SW 1271 (cell line): ENCODE measurements at regions not wholly inside any gene's neighbourhood (a gene's known extent, or its start where the extent isn't known, plus 50 kb on each side); places are given as distances from the start of the nearest gene placed in this dataset.
A peak's percentile ranks its signal among the peaks of the same experiment; 100 is the strongest.
"Not testable (repeated sequence)": the region's sequence is repeated elsewhere in the genome, so short reads cannot be mapped to it uniquely, and the experiment has no call there.

Source experiments
- DNase-seq, 2 experiments: peaks; one replicate each; lab custom pipeline; 2025; lab: John Stamatoyannopoulos, UW

- no peak for DNase-seq
Measured at GRCh38 chr2:238502088-238502810, 75.5 kb downstream of the ASB1 start.

- DNase-seq = no peak
Measured at GRCh38 chr2:238502956-238503791, 76.4 kb downstream of the ASB1 start.

GRCh38 chr2:238504181-238504931, 77.6 kb downstream of the ASB1 start:
- no peak for DNase-seq

- DNase-seq = no peak
Measured at GRCh38 chr2:238505119-238505891, 78.6 kb downstream of the ASB1 start.

GRCh38 chr2:238505892-238506280, 79.2 kb downstream of the ASB1 start:
- no peak for DNase-seq

GRCh38 chr2:238506371-238507068, 79.8 kb downstream of the ASB1 start:
- DNase-seq = no peak

GRCh38 chr2:238507836-238508235, 81.1 kb downstream of the ASB1 start:
- DNase-seq = no peak

GRCh38 chr2:238509151-238509835, 82.6 kb downstream of the ASB1 start:
- no peak for DNase-seq

- DNase-seq = no peak
Measured at GRCh38 chr2:238509903-238510302, 83.2 kb downstream of the ASB1 start.

- no peak for DNase-seq
Measured at GRCh38 chr2:238510911-238511613, 84.3 kb downstream of the ASB1 start.

- DNase-seq = no peak
Measured at GRCh38 chr2:238511614-238511950, 84.9 kb downstream of the ASB1 start.

- DNase-seq = no peak
Measured at GRCh38 chr2:238512247-238512867, 85.6 kb downstream of the ASB1 start.

GRCh38 chr2:238513346-238513745, 86.6 kb downstream of the ASB1 start:
- peak in 1 of 2 experiments; percentile 48 for DNase-seq

GRCh38 chr2:238514024-238514423, 87.3 kb downstream of the ASB1 start:
- not testable (repeated sequence) for DNase-seq

- no peak for DNase-seq
Measured at GRCh38 chr2:238515377-238515776, 88.7 kb downstream of the ASB1 start.

GRCh38 chr2:238517209-238517608, 90.5 kb downstream of the ASB1 start:
- no peak for DNase-seq

GRCh38 chr2:238518172-238518820, 91.6 kb downstream of the ASB1 start:
- no peak for DNase-seq

GRCh38 chr2:238518821-238519186, 92.1 kb downstream of the ASB1 start:
- no peak for DNase-seq

- no peak for DNase-seq
Measured at GRCh38 chr2:238520359-238520886, 93.7 kb downstream of the ASB1 start.
